Fibroblast of skin of left quadriceps (primary cell): ENCODE measurements at regions not wholly inside any gene's neighbourhood (a gene's known extent, or its start where the extent isn't known, plus 50 kb on each side); places are given as distances from the start of the nearest gene placed in this dataset.
"Not testable (repeated sequence)": the region's sequence is repeated elsewhere in the genome, so short reads cannot be mapped to it uniquely, and the experiment has no call there.

Experiments used
- DNase-seq, 2 experiments: peaks; one replicate each; pipeline ENCODE4 v3.0.0-alpha.2; 2013; ENCODE audit warnings: low read depth in 2 of 2

- DNase-seq = no peak
Observed at GRCh38 chr4:33422656-33423055, 2702.5 kb downstream of the PCDH7 start.

GRCh38 chr4:33425936-33426335 lies 2705.8 kb downstream of the PCDH7 start:
- DNase-seq = no peak

- DNase-seq = no peak
Observed at GRCh38 chr4:33427676-33428075, 2707.5 kb downstream of the PCDH7 start.

GRCh38 chr4:33429971-33430370 lies 2709.8 kb downstream of the PCDH7 start:
- DNase-seq = no peak

GRCh38 chr4:33437406-33437805 lies 2717.2 kb downstream of the PCDH7 start:
- no peak for DNase-seq

GRCh38 chr4:33446953-33447352 lies 2726.8 kb downstream of the PCDH7 start:
- no peak for DNase-seq

- DNase-seq = no peak
Observed at GRCh38 chr4:33448948-33449347, 2728.8 kb downstream of the PCDH7 start.

GRCh38 chr4:33453436-33453835 lies 2733.3 kb downstream of the PCDH7 start:
- no peak for DNase-seq

GRCh38 chr4:33453916-33454315 lies 2733.7 kb downstream of the PCDH7 start:
- no peak for DNase-seq

GRCh38 chr4:33465565-33465964 lies 2745.4 kb downstream of the PCDH7 start:
- DNase-seq = no peak

GRCh38 chr4:33467291-33467690 lies 2747.1 kb downstream of the PCDH7 start:
- DNase-seq = no peak

GRCh38 chr4:33470805-33471204 lies 2750.6 kb downstream of the PCDH7 start:
- no peak for DNase-seq

GRCh38 chr4:33477715-33478114 lies 2757.5 kb downstream of the PCDH7 start:
- DNase-seq = no peak

GRCh38 chr4:33482773-33483172 lies 2761.5 kb downstream of the ARAP2 start:
- no peak for DNase-seq

GRCh38 chr4:33485111-33485510 lies 2759.2 kb downstream of the ARAP2 start:
- no peak for DNase-seq

GRCh38 chr4:33493231-33493630 lies 2751.1 kb downstream of the ARAP2 start:
- no peak for DNase-seq

- DNase-seq = no peak
Observed at GRCh38 chr4:33494150-33494549, 2750.2 kb downstream of the ARAP2 start.

GRCh38 chr4:33501587-33501986 lies 2742.7 kb downstream of the ARAP2 start:
- not testable (repeated sequence) for DNase-seq

- DNase-seq = no peak
Observed at GRCh38 chr4:33512397-33512796, 2731.9 kb downstream of the ARAP2 start.

- no peak for DNase-seq
Observed at GRCh38 chr4:33518856-33519255, 2725.5 kb downstream of the ARAP2 start.

- no peak for DNase-seq
Observed at GRCh38 chr4:33532821-33533220, 2711.5 kb downstream of the ARAP2 start.

- no peak for DNase-seq
Observed at GRCh38 chr4:33536898-33537297, 2707.4 kb downstream of the ARAP2 start.

- DNase-seq = no peak
Observed at GRCh38 chr4:33537527-33537926, 2706.8 kb downstream of the ARAP2 start.

GRCh38 chr4:33543941-33544450 lies 2700.3 kb downstream of the ARAP2 start:
- no peak for DNase-seq

- no peak for DNase-seq
Observed at GRCh38 chr4:33551244-33551643, 2693.1 kb downstream of the ARAP2 start.
